ENCODE measurements at regions not wholly inside any gene's neighbourhood (a gene's known extent, or its start where the extent isn't known, plus 50 kb on each side); places are given as distances from the start of the nearest gene placed in this dataset.

DNA sequence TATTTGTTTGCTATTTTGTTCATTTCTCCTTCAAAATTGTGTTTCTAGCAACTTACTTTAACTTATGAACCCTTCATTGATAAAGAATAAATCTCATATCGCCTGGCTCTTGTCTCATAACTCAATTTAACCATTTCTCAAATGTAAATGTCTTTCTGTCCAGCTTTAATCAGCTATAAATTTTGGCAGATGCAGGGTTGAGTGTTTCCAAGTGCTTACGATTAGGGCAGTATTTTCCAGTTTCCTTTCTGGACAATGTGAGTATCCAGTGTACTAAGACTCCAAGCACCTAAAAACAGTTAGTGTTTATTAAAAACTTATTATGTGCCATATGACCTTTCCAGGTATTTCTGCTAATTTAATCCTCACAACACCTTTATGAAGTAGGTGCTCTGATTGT, 218.6 kb upstream of the GK2 start:
- Histone ChIP-seq H3K9me3 (no peaks in the 10 kb centered on the region), H3K27ac (no peak overlapping the region), H3K4me3 (replicated peaks in 1 of 3) (no peak overlapping the region), H3K27me3 (no peaks in the 10 kb centered on the region), H3K36me3 (no peaks in the 10 kb centered on the region), H3K4me1 (no peaks in the 10 kb centered on the region)
- intact Hi-C loops (cut with DNase I): no loop called here
- 71 to 82% methylated on average over 2 of the region's 2 CpGs for WGBS, 2 donors
- TF ChIP-seq, protein P1, sequence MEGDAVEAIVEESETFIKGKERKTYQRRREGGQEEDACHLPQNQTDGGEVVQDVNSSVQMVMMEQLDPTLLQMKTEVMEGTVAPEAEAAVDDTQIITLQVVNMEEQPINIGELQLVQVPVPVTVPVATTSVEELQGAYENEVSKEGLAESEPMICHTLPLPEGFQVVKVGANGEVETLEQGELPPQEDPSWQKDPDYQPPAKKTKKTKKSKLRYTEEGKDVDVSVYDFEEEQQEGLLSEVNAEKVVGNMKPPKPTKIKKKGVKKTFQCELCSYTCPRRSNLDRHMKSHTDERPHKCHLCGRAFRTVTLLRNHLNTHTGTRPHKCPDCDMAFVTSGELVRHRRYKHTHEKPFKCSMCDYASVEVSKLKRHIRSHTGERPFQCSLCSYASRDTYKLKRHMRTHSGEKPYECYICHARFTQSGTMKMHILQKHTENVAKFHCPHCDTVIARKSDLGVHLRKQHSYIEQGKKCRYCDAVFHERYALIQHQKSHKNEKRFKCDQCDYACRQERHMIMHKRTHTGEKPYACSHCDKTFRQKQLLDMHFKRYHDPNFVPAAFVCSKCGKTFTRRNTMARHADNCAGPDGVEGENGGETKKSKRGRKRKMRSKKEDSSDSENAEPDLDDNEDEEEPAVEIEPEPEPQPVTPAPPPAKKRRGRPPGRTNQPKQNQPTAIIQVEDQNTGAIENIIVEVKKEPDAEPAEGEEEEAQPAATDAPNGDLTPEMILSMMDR (IDR thresholded peaks at IDR 0.05): no peak
- TF ChIP-seq POLR2A (IDR thresholded peaks at IDR 0.05): no peak
- no peak for DNase-seq

DNA sequence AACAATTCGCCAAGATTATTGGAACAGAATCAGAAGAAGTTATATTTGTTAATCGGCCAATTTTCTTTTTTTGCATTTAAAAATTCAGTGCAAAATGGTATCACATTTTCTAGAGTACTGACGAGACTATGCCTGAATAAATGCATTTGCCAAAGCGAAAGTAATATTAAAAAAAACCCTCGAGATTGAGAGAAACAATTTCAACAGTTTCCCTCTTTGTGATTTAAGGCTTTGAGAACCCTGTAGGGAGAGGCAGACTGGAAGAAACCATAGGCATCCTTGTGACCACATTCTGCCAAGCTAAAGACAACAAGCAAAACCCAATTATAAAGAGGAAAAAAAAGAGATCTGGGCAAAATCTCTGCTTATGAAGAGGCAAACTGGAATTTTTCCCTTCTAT, 218.1 kb upstream of the GK2 start:
- no peak for DNase-seq
- intact Hi-C loops (cut with DNase I): no loop called here
- Histone ChIP-seq H3K9me3 (no peaks in the 10 kb centered on the region), H3K27ac (no peak overlapping the region), H3K4me3 (replicated peaks in 1 of 3) (no peak overlapping the region), H3K27me3 (no peaks in the 10 kb centered on the region), H3K4me1 (no peaks in the 10 kb centered on the region), H3K36me3 (no peaks in the 10 kb centered on the region)
- 73 to 80% methylated on average over 5 of the region's 5 CpGs for WGBS, 2 donors
- no peak for TF ChIP-seq POLR2A (IDR thresholded peaks at IDR 0.05)
- TF ChIP-seq, protein P1 (IDR thresholded peaks at IDR 0.05): no peak

DNA sequence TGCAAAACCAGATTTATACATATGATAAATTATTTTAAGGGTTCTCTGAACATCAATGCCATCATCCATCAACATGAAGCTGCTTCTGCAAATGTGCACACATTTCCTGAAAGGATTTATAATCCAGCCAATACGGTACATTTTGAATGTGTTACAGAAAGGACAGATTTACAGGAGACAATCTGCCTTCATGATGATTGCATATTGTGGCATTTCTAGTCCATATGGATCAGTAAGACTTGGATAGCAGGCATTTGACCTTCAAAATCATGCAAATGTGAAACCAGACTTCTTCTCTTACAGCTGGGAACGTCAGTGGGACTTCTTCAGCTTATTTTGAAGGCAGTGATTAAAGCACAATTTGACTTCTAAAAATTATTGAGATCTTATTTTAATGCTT, 217.3 kb upstream of the GK2 start:
- no peaks in the 10 kb centered on the region for H3K36me3 ChIP-seq
- intact Hi-C loops (cut with DNase I): no loop called here
- H3K4me3 ChIP-seq (replicated peaks in 1 of 3): no peak overlapping the region
- no peaks in the 10 kb centered on the region for H3K9me3 ChIP-seq
- no peaks in the 10 kb centered on the region for H3K27me3 ChIP-seq
- 59 to 71% methylated on average over 2 of the region's 2 CpGs for WGBS, 2 donors
- TF ChIP-seq, protein P1 (IDR thresholded peaks at IDR 0.05): no peak
- no peak for TF ChIP-seq POLR2A (IDR thresholded peaks at IDR 0.05)
- no peaks in the 10 kb centered on the region for H3K4me1 ChIP-seq
- no peak for DNase-seq
- no peak overlapping the region for H3K27ac ChIP-seq

DNA sequence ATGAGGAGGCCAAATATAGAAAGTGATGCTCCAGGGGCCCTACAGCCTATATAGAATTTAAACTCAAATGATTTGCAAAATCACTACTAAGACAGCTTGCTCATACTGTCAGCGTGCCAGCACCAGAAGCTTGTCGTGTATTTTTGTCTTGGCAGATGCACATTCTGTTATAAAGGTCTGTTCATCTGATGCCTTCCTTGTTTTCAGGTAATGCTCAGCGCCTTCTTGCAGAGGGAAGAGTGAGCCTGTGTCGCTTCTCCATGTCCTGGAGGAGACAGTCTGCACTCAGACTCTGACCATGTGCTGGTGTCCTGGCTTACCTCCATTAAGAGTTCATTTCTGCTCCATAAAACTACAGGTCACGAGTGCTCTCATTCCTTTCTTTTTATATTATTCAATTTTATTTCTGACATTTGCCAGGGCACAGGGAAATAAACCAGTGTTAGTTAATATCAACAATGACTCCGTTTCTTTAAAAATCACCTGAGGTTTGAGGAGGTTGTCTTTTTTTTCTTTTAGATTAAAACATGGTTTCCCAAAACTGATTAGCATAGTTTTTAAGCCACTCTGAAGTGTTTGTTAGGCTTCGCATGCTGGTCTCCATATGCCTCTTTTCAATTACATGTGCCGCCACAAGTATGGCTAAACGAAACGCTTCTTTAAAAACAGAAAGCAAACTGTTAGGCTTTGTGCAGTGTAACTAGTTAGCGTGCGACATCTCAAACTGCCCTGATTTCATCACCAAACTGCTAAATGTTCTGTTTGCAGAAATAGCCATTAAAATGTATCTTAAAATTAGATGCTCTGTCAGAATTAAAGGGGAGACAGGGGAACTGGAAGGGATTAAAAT, 215.2 kb upstream of the GK2 start:
- intact Hi-C loops (cut with DNase I): no loop called here
- no peaks in the 10 kb centered on the region for H3K4me1 ChIP-seq

DNA sequence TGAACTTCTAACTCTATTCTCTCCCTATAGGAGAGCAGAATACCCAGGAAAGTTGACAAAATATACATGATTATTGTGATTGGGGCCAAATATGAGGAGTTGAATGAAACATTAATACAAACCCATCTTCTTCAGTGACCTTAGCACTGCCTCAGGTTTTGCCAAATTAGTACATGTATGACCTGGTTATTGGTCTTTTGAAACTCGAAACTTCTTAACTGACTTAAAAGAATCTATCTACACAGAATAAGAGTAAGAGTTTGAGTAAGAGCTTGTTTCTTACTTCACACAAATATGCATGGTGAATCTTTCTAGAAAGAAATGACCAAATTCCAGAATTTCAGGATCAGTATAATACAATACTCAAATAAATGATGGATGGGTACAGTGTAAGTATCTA, 213.0 kb upstream of the GK2 start:
- 84 to 92% methylated on average over 1 of the region's 1 CpG for WGBS, 2 donors
- intact Hi-C loops (cut with DNase I): no loop called here

More for the DNA sequence above, 215.2 kb upstream of the GK2 start:
- Histone ChIP-seq H3K4me3 (replicated peaks in 1 of 3) (no peak overlapping the region), H3K36me3 (no peaks in the 10 kb centered on the region), H3K27me3 (no peaks in the 10 kb centered on the region), H3K9me3 (no peaks in the 10 kb centered on the region), H3K27ac (no peak overlapping the region)
- no peak for DNase-seq
- WGBS, 2 donors: 77 to 83% methylated on average over 12 of the region's 12 CpGs
- TF ChIP-seq POLR2A (IDR thresholded peaks at IDR 0.05): no peak

More for the DNA sequence above, 213.0 kb upstream of the GK2 start:
- Histone ChIP-seq H3K27me3 (no peaks in the 10 kb centered on the region), H3K4me3 (replicated peaks in 1 of 3) (no peak overlapping the region), H3K4me1 (no peaks in the 10 kb centered on the region), H3K27ac (no peak overlapping the region), H3K36me3 (no peaks in the 10 kb centered on the region), H3K9me3 (no peaks in the 10 kb centered on the region)
- DNase-seq: no peak
- TF ChIP-seq, protein P1 (IDR thresholded peaks at IDR 0.05): no peak
- no peak for TF ChIP-seq POLR2A (IDR thresholded peaks at IDR 0.05)

All from thyroid gland (tissue), 4 donors.